ENCODE measurements at regions not wholly inside any gene's neighbourhood (a gene's known extent, or its start where the extent isn't known, plus 50 kb on each side); places are given as distances from the start of the nearest gene placed in this dataset.

GRCh38 chr3:76353683-76354082 is 568.3 kb upstream of the ZNF717 start:
- ATAC-seq (no peak), DNase-seq (no peak)
- H3K4me1 Mint-ChIP-seq = no peaks in the 10 kb centered on the region
- H3K27me3 Mint-ChIP-seq = no peaks in the 10 kb centered on the region
- H3K27ac Mint-ChIP-seq = no peak overlapping the region
- H3K36me3 Mint-ChIP-seq (ENCODE audit: low read depth) = no peaks in the 10 kb centered on the region
- no peaks in the 10 kb centered on the region for H3K9me3 ChIP-seq (ENCODE audit: control insufficient read depth, low read length, poor library complexity, severe bottlenecking)
- no peak overlapping the region for H3K4me3 Mint-ChIP-seq

- Mint-ChIP-seq H3K4me1 (no peaks in the 10 kb centered on the region), H3K27me3 (no peaks in the 10 kb centered on the region), H3K27ac (no peak overlapping the region), H3K36me3 (ENCODE audit: low read depth) (no peaks in the 10 kb centered on the region), H3K4me3 (no peak overlapping the region)
- no peaks in the 10 kb centered on the region for H3K9me3 ChIP-seq (ENCODE audit: control insufficient read depth, low read length, poor library complexity, severe bottlenecking)
- ATAC-seq (no peak), DNase-seq (no peak)
Measured at GRCh38 chr3:76361010-76361409, 575.7 kb upstream of the ZNF717 start.

- H3K9me3 ChIP-seq (ENCODE audit: control insufficient read depth, low read length, poor library complexity, severe bottlenecking) = no peaks in the 10 kb centered on the region
- ATAC-seq (no peak), DNase-seq (no peak)
- Mint-ChIP-seq H3K36me3 (ENCODE audit: low read depth) (no peaks in the 10 kb centered on the region), H3K27me3 (no peaks in the 10 kb centered on the region), H3K4me3 (no peak overlapping the region), H3K4me1 (no peaks in the 10 kb centered on the region), H3K27ac (no peak overlapping the region)
Measured at GRCh38 chr3:76362643-76363042, 577.3 kb upstream of the ZNF717 start.

DNA sequence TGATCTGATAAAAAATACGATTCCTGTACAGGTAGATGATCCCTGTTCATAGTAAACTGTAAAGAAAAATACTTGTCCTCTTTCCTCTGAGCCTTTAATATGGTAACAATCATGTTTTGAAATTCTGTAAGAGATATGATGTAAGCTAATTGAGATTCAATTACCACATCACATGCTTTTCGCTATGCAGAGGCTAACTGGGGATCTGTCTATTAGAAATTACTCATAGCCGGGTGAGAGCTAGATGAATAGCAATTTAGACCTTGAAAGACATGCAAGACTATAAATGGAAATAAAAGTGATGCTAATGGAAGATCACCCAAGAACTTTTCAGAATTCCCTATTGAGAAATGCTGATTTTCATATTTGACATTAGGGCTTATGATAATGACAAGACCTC is 579.9 kb upstream of the ZNF717 start:
- H3K27me3 Mint-ChIP-seq = no peaks in the 10 kb centered on the region
- DNase-seq = no peak
- no peaks in the 10 kb centered on the region for H3K36me3 Mint-ChIP-seq (ENCODE audit: low read depth)
- no peak for ATAC-seq
- H3K9me3 ChIP-seq (ENCODE audit: control insufficient read depth, low read length, poor library complexity, severe bottlenecking) = no peaks in the 10 kb centered on the region
- H3K4me3 Mint-ChIP-seq = no peak overlapping the region
- H3K4me1 Mint-ChIP-seq = no peaks in the 10 kb centered on the region
- no peak overlapping the region for H3K27ac Mint-ChIP-seq

DNA sequence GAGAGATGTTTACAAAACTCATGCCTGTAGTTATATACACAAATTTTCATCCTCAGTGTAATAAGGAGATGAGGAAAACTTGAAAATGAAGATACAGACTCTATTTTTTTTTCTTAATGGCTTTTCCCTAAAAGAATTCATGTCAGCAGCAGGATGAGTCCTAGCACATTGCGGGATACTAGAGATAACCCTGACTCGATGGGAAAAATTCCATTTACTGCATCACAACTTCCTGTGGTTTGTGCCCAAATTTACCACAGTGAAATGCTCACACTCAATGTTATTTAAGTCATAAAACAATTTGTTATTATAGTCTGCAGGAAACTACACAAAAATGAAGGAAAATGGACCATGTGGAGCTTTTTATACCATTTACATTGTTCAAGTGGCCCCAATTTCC is 581.9 kb upstream of the ZNF717 start:
- Mint-ChIP-seq H3K27ac (no peak overlapping the region), H3K4me3 (no peak overlapping the region), H3K4me1 (no peaks in the 10 kb centered on the region), H3K27me3 (no peaks in the 10 kb centered on the region), H3K36me3 (ENCODE audit: low read depth) (no peaks in the 10 kb centered on the region)
- no peak for DNase-seq
- no peaks in the 10 kb centered on the region for H3K9me3 ChIP-seq (ENCODE audit: control insufficient read depth, low read length, poor library complexity, severe bottlenecking)
- ATAC-seq = no peak

GRCh38 chr3:76369170-76369569 is 583.8 kb upstream of the ZNF717 start:
- Mint-ChIP-seq H3K4me1 (no peaks in the 10 kb centered on the region), H3K36me3 (ENCODE audit: low read depth) (no peaks in the 10 kb centered on the region), H3K4me3 (no peak overlapping the region), H3K27ac (no peak overlapping the region), H3K27me3 (no peaks in the 10 kb centered on the region)
- H3K9me3 ChIP-seq (ENCODE audit: control insufficient read depth, low read length, poor library complexity, severe bottlenecking) = no peaks in the 10 kb centered on the region
- ATAC-seq = no peak
- DNase-seq = no peak

- H3K4me1 Mint-ChIP-seq = no peaks in the 10 kb centered on the region
- no peaks in the 10 kb centered on the region for H3K27me3 Mint-ChIP-seq
- no peak for ATAC-seq
- no peak overlapping the region for H3K4me3 Mint-ChIP-seq
- no peak for DNase-seq
- H3K36me3 Mint-ChIP-seq (ENCODE audit: low read depth) = no peaks in the 10 kb centered on the region
- H3K9me3 ChIP-seq (ENCODE audit: control insufficient read depth, low read length, poor library complexity, severe bottlenecking) = no peaks in the 10 kb centered on the region
- no peak overlapping the region for H3K27ac Mint-ChIP-seq
Measured at GRCh38 chr3:76370749-76371520, 585.6 kb upstream of the ZNF717 start.

GRCh38 chr3:76372497-76372896 is 587.1 kb upstream of the ZNF717 start:
- Mint-ChIP-seq H3K27ac (no peak overlapping the region), H3K27me3 (no peaks in the 10 kb centered on the region), H3K4me3 (no peak overlapping the region), H3K4me1 (no peaks in the 10 kb centered on the region), H3K36me3 (ENCODE audit: low read depth) (no peaks in the 10 kb centered on the region)
- ATAC-seq (no peak), DNase-seq (no peak)
- no peaks in the 10 kb centered on the region for H3K9me3 ChIP-seq (ENCODE audit: control insufficient read depth, low read length, poor library complexity, severe bottlenecking)

DNA sequence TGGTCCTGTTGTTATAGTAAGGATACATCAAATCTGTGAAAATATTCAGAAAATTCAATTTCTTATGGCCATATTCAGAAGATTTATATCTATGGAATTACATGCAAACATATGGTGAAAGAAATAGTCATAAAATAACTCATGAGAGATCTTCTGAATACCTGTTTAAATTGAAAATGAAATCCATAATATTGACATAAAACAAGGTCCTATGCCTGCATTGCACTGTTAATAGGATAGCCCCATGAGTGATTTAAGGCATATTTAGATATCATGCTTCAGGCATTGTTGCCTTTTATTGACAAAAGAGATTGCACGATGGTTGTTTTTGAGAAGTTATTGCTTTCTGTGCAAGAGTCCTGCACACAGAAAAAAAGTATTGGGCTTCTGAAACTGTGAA is 591.7 kb upstream of the ZNF717 start:
- Mint-ChIP-seq H3K4me1 (no peaks in the 10 kb centered on the region), H3K36me3 (ENCODE audit: low read depth) (no peaks in the 10 kb centered on the region), H3K4me3 (no peak overlapping the region), H3K27me3 (no peaks in the 10 kb centered on the region), H3K27ac (no peak overlapping the region)
- DNase-seq = no peak
- no peak for ATAC-seq
- H3K9me3 ChIP-seq (ENCODE audit: control insufficient read depth, low read length, poor library complexity, severe bottlenecking) = no peaks in the 10 kb centered on the region

GRCh38 chr3:76378789-76379188 is 593.4 kb upstream of the ZNF717 start:
- ATAC-seq (no peak), DNase-seq (no peak)
- no peaks in the 10 kb centered on the region for H3K36me3 Mint-ChIP-seq (ENCODE audit: low read depth)
- H3K4me1 Mint-ChIP-seq = no peaks in the 10 kb centered on the region
- H3K27ac Mint-ChIP-seq = no peak overlapping the region
- no peak overlapping the region for H3K4me3 Mint-ChIP-seq
- H3K9me3 ChIP-seq (ENCODE audit: control insufficient read depth, low read length, poor library complexity, severe bottlenecking) = no peaks in the 10 kb centered on the region
- no peaks in the 10 kb centered on the region for H3K27me3 Mint-ChIP-seq

GRCh38 chr3:76383781-76384180 is 598.4 kb upstream of the ZNF717 start:
- H3K9me3 ChIP-seq (ENCODE audit: control insufficient read depth, low read length, poor library complexity, severe bottlenecking) = no peaks in the 10 kb centered on the region
- Mint-ChIP-seq H3K27me3 (no peaks in the 10 kb centered on the region), H3K4me3 (no peak overlapping the region), H3K27ac (no peak overlapping the region), H3K36me3 (ENCODE audit: low read depth) (no peaks in the 10 kb centered on the region), H3K4me1 (no peaks in the 10 kb centered on the region)
- DNase-seq = no peak
- ATAC-seq = no peak

GRCh38 chr3:76387000-76387399 is 601.7 kb upstream of the ZNF717 start:
- DNase-seq (no peak), ATAC-seq (no peak)
- H3K4me1 Mint-ChIP-seq = no peaks in the 10 kb centered on the region
- no peak overlapping the region for H3K27ac Mint-ChIP-seq
- no peaks in the 10 kb centered on the region for H3K36me3 Mint-ChIP-seq (ENCODE audit: low read depth)
- no peaks in the 10 kb centered on the region for H3K9me3 ChIP-seq (ENCODE audit: control insufficient read depth, low read length, poor library complexity, severe bottlenecking)
- H3K4me3 Mint-ChIP-seq = no peak overlapping the region
- H3K27me3 Mint-ChIP-seq = no peaks in the 10 kb centered on the region

GRCh38 chr3:76400141-76400540 is 614.8 kb upstream of the ZNF717 start:
- Mint-ChIP-seq H3K4me1 (no peaks in the 10 kb centered on the region), H3K27ac (no peak overlapping the region), H3K4me3 (no peak overlapping the region), H3K27me3 (no peaks in the 10 kb centered on the region), H3K36me3 (ENCODE audit: low read depth) (no peaks in the 10 kb centered on the region)
- ATAC-seq (no peak), DNase-seq (no peak)
- no peaks in the 10 kb centered on the region for H3K9me3 ChIP-seq (ENCODE audit: control insufficient read depth, low read length, poor library complexity, severe bottlenecking)

DNA sequence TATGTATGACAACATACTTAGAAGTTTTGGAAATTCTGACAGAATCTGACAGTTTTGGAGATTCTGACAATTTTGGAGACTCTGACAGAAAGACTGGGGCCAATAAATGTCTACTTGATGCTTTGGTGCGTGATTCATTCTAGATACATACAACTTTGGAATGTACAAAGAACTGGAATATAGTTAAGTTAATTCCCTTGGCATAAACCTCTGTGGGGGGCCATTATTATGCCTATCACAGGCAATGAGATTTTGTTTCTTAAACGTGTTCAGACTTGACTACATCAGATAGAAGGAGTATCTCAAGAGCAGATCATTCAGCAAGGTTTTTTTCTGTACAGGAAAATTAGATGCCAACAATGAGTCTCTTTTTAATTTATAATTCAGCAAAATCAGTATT is 617.6 kb upstream of the ZNF717 start:
- H3K27ac Mint-ChIP-seq = no peak overlapping the region
- no peak for ATAC-seq
- no peak overlapping the region for H3K4me3 Mint-ChIP-seq
- no peaks in the 10 kb centered on the region for H3K9me3 ChIP-seq (ENCODE audit: control insufficient read depth, low read length, poor library complexity, severe bottlenecking)
- no peaks in the 10 kb centered on the region for H3K4me1 Mint-ChIP-seq
- no peaks in the 10 kb centered on the region for H3K27me3 Mint-ChIP-seq
- no peaks in the 10 kb centered on the region for H3K36me3 Mint-ChIP-seq (ENCODE audit: low read depth)
- DNase-seq = no peak
